ENCODE measurements at regions not wholly inside any gene's neighbourhood (a gene's known extent, or its start where the extent isn't known, plus 50 kb on each side); places are given as distances from the start of the nearest gene placed in this dataset.

DNA sequence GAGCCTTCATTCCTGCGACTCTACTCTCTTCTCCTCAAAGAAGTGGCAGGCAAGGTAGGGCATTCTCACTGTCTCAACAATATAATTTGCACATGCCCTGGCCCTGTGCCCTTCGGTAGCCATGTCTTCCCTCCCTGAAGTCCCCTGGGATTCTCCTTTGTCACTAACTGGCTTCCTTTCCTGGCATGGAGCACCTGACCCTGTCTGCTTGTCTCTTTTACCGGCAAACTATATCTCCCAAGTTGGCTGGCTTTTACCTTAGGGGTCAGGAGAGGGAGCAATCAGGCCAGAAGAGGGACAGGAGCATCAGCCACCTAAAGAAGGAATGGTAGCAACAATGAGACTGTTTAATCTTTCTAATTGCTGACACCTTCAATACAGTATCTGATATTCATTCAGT, 51.9 kb upstream of the RMDN2 start:
- TF ChIP-seq SP1 (IDR thresholded peaks at IDR 0.05) (no peak), TAF1 (conservative IDR thresholded peaks at IDR 0.05) (no peak), HNF4G (IDR thresholded peaks at IDR 0.05) (no peak), HNF4A (conservative IDR thresholded peaks at IDR 0.05) (no peak)
- TF ChIP-seq, protein P1, sequence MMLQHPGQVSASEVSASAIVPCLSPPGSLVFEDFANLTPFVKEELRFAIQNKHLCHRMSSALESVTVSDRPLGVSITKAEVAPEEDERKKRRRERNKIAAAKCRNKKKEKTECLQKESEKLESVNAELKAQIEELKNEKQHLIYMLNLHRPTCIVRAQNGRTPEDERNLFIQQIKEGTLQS (IDR thresholded peaks at IDR 0.05) = no peak
- TF ChIP-seq, protein P2, sequence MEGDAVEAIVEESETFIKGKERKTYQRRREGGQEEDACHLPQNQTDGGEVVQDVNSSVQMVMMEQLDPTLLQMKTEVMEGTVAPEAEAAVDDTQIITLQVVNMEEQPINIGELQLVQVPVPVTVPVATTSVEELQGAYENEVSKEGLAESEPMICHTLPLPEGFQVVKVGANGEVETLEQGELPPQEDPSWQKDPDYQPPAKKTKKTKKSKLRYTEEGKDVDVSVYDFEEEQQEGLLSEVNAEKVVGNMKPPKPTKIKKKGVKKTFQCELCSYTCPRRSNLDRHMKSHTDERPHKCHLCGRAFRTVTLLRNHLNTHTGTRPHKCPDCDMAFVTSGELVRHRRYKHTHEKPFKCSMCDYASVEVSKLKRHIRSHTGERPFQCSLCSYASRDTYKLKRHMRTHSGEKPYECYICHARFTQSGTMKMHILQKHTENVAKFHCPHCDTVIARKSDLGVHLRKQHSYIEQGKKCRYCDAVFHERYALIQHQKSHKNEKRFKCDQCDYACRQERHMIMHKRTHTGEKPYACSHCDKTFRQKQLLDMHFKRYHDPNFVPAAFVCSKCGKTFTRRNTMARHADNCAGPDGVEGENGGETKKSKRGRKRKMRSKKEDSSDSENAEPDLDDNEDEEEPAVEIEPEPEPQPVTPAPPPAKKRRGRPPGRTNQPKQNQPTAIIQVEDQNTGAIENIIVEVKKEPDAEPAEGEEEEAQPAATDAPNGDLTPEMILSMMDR (IDR thresholded peaks at IDR 0.05; ENCODE audit: low read depth, low read length, missing input control) = no peak
- TF ChIP-seq, protein P3, sequence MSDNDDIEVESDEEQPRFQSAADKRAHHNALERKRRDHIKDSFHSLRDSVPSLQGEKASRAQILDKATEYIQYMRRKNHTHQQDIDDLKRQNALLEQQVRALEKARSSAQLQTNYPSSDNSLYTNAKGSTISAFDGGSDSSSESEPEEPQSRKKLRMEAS (IDR thresholded peaks at IDR 0.05) = no peak
- TF ChIP-seq, protein P4, sequence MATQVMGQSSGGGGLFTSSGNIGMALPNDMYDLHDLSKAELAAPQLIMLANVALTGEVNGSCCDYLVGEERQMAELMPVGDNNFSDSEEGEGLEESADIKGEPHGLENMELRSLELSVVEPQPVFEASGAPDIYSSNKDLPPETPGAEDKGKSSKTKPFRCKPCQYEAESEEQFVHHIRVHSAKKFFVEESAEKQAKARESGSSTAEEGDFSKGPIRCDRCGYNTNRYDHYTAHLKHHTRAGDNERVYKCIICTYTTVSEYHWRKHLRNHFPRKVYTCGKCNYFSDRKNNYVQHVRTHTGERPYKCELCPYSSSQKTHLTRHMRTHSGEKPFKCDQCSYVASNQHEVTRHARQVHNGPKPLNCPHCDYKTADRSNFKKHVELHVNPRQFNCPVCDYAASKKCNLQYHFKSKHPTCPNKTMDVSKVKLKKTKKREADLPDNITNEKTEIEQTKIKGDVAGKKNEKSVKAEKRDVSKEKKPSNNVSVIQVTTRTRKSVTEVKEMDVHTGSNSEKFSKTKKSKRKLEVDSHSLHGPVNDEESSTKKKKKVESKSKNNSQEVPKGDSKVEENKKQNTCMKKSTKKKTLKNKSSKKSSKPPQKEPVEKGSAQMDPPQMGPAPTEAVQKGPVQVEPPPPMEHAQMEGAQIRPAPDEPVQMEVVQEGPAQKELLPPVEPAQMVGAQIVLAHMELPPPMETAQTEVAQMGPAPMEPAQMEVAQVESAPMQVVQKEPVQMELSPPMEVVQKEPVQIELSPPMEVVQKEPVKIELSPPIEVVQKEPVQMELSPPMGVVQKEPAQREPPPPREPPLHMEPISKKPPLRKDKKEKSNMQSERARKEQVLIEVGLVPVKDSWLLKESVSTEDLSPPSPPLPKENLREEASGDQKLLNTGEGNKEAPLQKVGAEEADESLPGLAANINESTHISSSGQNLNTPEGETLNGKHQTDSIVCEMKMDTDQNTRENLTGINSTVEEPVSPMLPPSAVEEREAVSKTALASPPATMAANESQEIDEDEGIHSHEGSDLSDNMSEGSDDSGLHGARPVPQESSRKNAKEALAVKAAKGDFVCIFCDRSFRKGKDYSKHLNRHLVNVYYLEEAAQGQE (IDR thresholded peaks at IDR 0.05) = no peak
